ENCODE measurements at regions not wholly inside any gene's neighbourhood (a gene's known extent, or its start where the extent isn't known, plus 50 kb on each side); places are given as distances from the start of the nearest gene placed in this dataset.

DNA sequence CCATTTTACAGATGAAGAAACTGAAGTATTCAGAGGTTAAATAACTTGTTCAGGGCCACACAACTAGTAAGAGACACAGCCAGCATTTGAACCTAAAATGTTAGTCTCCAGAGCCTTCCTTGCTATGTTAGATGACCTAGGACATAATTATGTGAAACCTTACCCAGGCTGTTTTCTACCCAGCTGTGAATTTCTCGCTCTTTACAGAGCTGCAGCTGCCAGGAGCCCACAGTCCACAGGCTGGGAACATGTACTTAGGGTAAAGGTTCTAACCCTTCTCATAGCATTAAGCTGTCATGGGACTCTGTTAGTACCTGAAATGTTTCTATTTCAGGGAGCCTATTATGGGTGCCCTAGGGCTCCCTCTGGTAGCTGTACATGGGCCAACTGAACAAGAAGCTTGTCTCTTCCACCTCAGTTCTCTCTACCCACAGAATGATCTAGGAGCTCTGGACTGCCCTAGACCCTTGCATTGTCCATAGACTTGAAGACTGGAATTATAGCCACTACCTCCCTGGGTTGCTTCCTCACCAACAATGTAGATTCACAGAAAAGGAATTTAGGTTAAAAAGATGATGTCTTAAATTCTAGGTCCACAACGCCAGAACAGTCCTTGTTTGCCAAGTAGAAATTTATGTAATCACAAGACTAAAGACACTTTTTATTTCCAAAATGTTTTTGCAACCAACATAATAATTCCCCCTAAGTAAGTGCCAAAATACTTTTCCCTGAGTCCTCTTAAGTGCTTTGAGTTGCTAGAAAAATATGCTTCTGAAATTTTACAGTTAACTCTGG is 262.9 kb downstream of the PIK3R1 start:
- CTCF ChIA-PET, result no interaction called here

DNA sequence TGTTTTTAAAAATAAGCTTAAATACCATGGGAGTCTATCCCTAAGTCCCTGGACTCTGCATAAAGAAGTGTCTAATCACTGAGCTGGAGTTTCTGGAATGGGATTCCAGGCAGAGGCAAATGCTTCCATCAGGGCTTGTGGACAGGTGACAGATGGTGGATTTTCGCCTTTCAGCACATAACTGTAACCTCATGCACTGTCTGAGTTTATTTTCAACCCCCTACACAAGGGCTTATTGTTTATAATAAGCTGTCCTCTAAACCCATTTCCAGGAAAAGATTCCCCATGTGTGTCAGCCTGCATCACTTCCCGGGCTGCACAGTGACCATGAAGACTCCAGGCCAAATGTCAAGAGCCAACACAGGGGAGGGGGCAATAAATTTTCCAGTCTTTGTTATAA is 264.0 kb downstream of the PIK3R1 start:
- Histone ChIP-seq H3K27ac (ENCODE audit: low read depth, low read length) (no peak overlapping the region), H3K4me2 (ENCODE audit: low read length) (no peak overlapping the region), H3K9me3 (ENCODE audit: control insufficient read depth in 1 of 2, insufficient read depth in 1 of 2, low read depth in 1 of 2, low read length in 2 of 2) (no peaks in the 10 kb centered on the region), H3K4me3 (replicated peaks in 1 of 2; ENCODE audit: low read depth in 1 of 2, low read length in 2 of 2) (no peak overlapping the region), H3K36me3 (ENCODE audit: control insufficient read depth in 1 of 2, insufficient read depth in 2 of 2, low read length in 2 of 2) (no peaks in the 10 kb centered on the region), H3K9ac (ENCODE audit: low read length) (no peak overlapping the region), H3K4me1 (ENCODE audit: control insufficient read depth in 1 of 2, insufficient read depth in 2 of 2, low read length in 2 of 2) (no peaks in the 10 kb centered on the region), H4K20me1 (ENCODE audit: insufficient read depth) (no peaks in the 10 kb centered on the region), H3K79me2 (ENCODE audit: insufficient read depth, low read length) (no peaks in the 10 kb centered on the region), H2AFZ (ENCODE audit: low read depth, low read length, poor library complexity, severe bottlenecking) (no peak overlapping the region), H3K9me2 (ENCODE audit: insufficient read depth) (no peaks in the 10 kb centered on the region), H3K27me3 (ENCODE audit: insufficient read depth, low read length) (no peaks in the 10 kb centered on the region)
- intact Hi-C loops (cut with micrococcal nuclease), result loop anchor here (10.0 kb wide), 1 partner anchor 355 kb away; no protein-coding TSS in a partner anchor
- BruUV-seq (replicated peaks), result no TSS peak
- no peak for DNase-seq (ENCODE audit: low read depth, low spot score)
- CTCF ChIA-PET, result no interaction called here
- TF ChIP-seq EZH2 (IDR thresholded peaks at IDR 0.05) (no peak), SP1 (IDR thresholded peaks at IDR 0.05; ENCODE audit: low read depth) (no peak), SIN3A (IDR thresholded peaks at IDR 0.05; ENCODE audit: low read depth) (no peak), ZFX (IDR thresholded peaks at IDR 0.05) (no peak)
- TF ChIP-seq, protein P1, sequence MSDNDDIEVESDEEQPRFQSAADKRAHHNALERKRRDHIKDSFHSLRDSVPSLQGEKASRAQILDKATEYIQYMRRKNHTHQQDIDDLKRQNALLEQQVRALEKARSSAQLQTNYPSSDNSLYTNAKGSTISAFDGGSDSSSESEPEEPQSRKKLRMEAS (IDR thresholded peaks at IDR 0.05), result no peak
- POLR2A ChIA-PET, result no interaction called here
- RAD21 ChIA-PET (ENCODE audit: low non-redundant PET in 1 of 2, low total read pairs in 2 of 2, uncharacterized antibody in 2 of 2, unreplicated experiment in 2 of 2), result no interaction called here
- no peak for ATAC-seq

More for the DNA sequence above, 262.9 kb downstream of the PIK3R1 start:
- Histone ChIP-seq H3K4me1 (ENCODE audit: control insufficient read depth in 1 of 2, insufficient read depth in 2 of 2, low read length in 2 of 2) (no peaks in the 10 kb centered on the region), H3K9me2 (ENCODE audit: insufficient read depth) (no peaks in the 10 kb centered on the region), H2AFZ (ENCODE audit: low read depth, low read length, poor library complexity, severe bottlenecking) (no peak overlapping the region), H4K20me1 (ENCODE audit: insufficient read depth) (no peaks in the 10 kb centered on the region), H3K4me2 (ENCODE audit: low read length) (no peak overlapping the region), H3K4me3 (replicated peaks in 1 of 2; ENCODE audit: low read depth in 1 of 2, low read length in 2 of 2) (no peak overlapping the region), H3K9me3 (ENCODE audit: control insufficient read depth in 1 of 2, insufficient read depth in 1 of 2, low read depth in 1 of 2, low read length in 2 of 2) (no peaks in the 10 kb centered on the region), H3K27me3 (ENCODE audit: insufficient read depth, low read length) (no peaks in the 10 kb centered on the region), H3K79me2 (ENCODE audit: insufficient read depth, low read length) (no peaks in the 10 kb centered on the region), H3K27ac (ENCODE audit: low read depth, low read length) (no peak overlapping the region), H3K9ac (ENCODE audit: low read length) (no peak overlapping the region), H3K36me3 (ENCODE audit: control insufficient read depth in 1 of 2, insufficient read depth in 2 of 2, low read length in 2 of 2) (no peaks in the 10 kb centered on the region)
- TF ChIP-seq CBX3 (IDR thresholded peaks at IDR 0.05; ENCODE audit: low read depth) (no peak), ZNF274 (IDR thresholded peaks at IDR 0.05; ENCODE audit: low read depth, low read length) (no peak)
- ChIA-PET POLR2A (no interaction called here), RAD21 (ENCODE audit: low non-redundant PET in 1 of 2, low total read pairs in 2 of 2, uncharacterized antibody in 2 of 2, unreplicated experiment in 2 of 2) (no interaction called here)
- intact Hi-C loops (cut with micrococcal nuclease), result loop anchor here (10.0 kb wide), 1 partner anchor 356 kb away; no protein-coding TSS in a partner anchor
- ATAC-seq (no peak), DNase-seq (ENCODE audit: low read depth, low spot score) (no peak)
- BruUV-seq (replicated peaks), result no TSS peak

Measured in HCT116 (cell line).